Stimulated activated CD4-positive, alpha-beta T cell treated with anti-CD3 and anti-CD28 coated beads, TNF-alpha, amount 100 ng/mL, for 24 hours (primary cell): ENCODE measurements at regions not wholly inside any gene's neighbourhood (a gene's known extent, or its start where the extent isn't known, plus 50 kb on each side); places are given as distances from the start of the nearest gene placed in this dataset.
"Not testable (repeated sequence)": the region's sequence is repeated elsewhere in the genome, so short reads cannot be mapped to it uniquely, and the experiment has no call there.

ENCODE experiments used
- DNase-seq, 3 experiments: peaks; one replicate each; pipeline ENCODE4 v3.0.0-alpha.2; 2020; ENCODE audit warnings: low read depth in 3 of 3

GRCh38 chr1:169052171-169052570, 54.3 kb upstream of the ATP1B1 start:
- DNase-seq: not testable (repeated sequence)

- no peak for DNase-seq
These were observed 53.8 kb upstream of the ATP1B1 start for GRCh38 chr1:169052727-169053126.

GRCh38 chr1:169053196-169053595, 53.3 kb upstream of the ATP1B1 start:
- no peak for DNase-seq
